Mammary epithelial cell (primary cell): ENCODE measurements at regions not wholly inside any gene's neighbourhood (a gene's known extent, or its start where the extent isn't known, plus 50 kb on each side); places are given as distances from the start of the nearest gene placed in this dataset.

Experiments used
- EZH2 ChIP-seq: IDR thresholded peaks from 2 replicates; pipeline ENCODE4 v1.6.1; 2012; ENCODE audit warnings: low read length, inconsistent platforms, borderline replicate concordance
- TF ChIP-seq, protein P1 (sequence below), 2 donors: IDR thresholded peaks in 1 of 2; conservative IDR thresholded peaks in 1 of 2; 2 replicates each; pipeline ENCODE4 v1.5.1; 2011 to 2012; ENCODE audit warnings: inconsistent platforms in 2 of 2, low read length in 2 of 2, mild to moderate bottlenecking in 2 of 2, control low read depth in 1 of 2, low read depth in 1 of 2; ENCODE audit not compliant: insufficient read depth in 1 of 2; ENCODE audit errors: extremely low read depth in 1 of 2

DNA sequence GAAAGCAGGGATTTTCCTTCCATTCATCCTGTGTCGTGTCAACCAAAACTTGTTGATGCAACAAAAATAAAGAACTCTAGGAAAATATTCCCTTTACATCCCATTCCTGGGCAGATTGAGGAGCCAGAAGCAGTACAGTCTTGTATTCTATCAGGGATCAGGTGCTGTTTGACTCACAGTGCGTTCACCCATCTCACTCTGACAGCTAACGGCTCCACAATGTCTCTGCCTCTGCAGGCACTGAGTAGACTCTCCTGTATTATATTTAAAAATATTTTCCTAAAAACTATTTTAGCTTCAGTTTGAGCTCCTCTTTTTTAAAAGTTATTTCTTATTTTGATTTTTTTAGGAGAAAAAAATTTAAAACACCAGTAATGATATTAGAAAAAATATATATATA is 600.6 kb upstream of the SALL3 start:
- TF ChIP-seq, protein P1, sequence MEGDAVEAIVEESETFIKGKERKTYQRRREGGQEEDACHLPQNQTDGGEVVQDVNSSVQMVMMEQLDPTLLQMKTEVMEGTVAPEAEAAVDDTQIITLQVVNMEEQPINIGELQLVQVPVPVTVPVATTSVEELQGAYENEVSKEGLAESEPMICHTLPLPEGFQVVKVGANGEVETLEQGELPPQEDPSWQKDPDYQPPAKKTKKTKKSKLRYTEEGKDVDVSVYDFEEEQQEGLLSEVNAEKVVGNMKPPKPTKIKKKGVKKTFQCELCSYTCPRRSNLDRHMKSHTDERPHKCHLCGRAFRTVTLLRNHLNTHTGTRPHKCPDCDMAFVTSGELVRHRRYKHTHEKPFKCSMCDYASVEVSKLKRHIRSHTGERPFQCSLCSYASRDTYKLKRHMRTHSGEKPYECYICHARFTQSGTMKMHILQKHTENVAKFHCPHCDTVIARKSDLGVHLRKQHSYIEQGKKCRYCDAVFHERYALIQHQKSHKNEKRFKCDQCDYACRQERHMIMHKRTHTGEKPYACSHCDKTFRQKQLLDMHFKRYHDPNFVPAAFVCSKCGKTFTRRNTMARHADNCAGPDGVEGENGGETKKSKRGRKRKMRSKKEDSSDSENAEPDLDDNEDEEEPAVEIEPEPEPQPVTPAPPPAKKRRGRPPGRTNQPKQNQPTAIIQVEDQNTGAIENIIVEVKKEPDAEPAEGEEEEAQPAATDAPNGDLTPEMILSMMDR (conservative IDR thresholded peaks at IDR 0.05 in 1 of 2, IDR thresholded peaks at IDR 0.05 in 1 of 2; ENCODE audit: extremely low read depth in 1 of 2, insufficient read depth in 1 of 2, low read depth in 1 of 2, low read length in 2 of 2), result no peak
- TF ChIP-seq EZH2, result no peak
